ENCODE measurements at regions not wholly inside any gene's neighbourhood (a gene's known extent, or its start where the extent isn't known, plus 50 kb on each side); places are given as distances from the start of the nearest gene placed in this dataset.

- no peak for TF ChIP-seq CTCF (IDR thresholded peaks at IDR 0.05)
- intact Hi-C loops (cut with DNase I, micrococcal nuclease) = no loop called here
- Histone ChIP-seq H3K36me3 (ENCODE audit: low read depth) (no peaks in the 10 kb centered on the region), H3K4me3 (no peak overlapping the region), H3K9me3 (peaks cover 93% of the 10 kb centered on the region), H3K4me1 (ENCODE audit: low read depth) (no peaks in the 10 kb centered on the region)
- no peak for ATAC-seq
- peak in 2 of 3 donors; percentile 26 to 61 for DNase-seq
These were observed 191.7 kb downstream of the GOLGA6L6 start for GRCh38 chr15:20349774-20350498.

GRCh38 chr15:20348900-20349773 lies 192.5 kb downstream of the GOLGA6L6 start:
- ATAC-seq (peak; percentile 3), DNase-seq (peak in 2 of 3 donors; percentile 27 to 61)
- no peaks in the 10 kb centered on the region for H3K4me1 ChIP-seq (ENCODE audit: low read depth)
- TF ChIP-seq CTCF (IDR thresholded peaks at IDR 0.05) = no peak
- intact Hi-C loops (cut with DNase I, micrococcal nuclease) = no loop called here
- peaks cover 93% of the 10 kb centered on the region for H3K9me3 ChIP-seq
- no peaks in the 10 kb centered on the region for H3K36me3 ChIP-seq (ENCODE audit: low read depth)
- H3K4me3 ChIP-seq = no peak overlapping the region

DNA sequence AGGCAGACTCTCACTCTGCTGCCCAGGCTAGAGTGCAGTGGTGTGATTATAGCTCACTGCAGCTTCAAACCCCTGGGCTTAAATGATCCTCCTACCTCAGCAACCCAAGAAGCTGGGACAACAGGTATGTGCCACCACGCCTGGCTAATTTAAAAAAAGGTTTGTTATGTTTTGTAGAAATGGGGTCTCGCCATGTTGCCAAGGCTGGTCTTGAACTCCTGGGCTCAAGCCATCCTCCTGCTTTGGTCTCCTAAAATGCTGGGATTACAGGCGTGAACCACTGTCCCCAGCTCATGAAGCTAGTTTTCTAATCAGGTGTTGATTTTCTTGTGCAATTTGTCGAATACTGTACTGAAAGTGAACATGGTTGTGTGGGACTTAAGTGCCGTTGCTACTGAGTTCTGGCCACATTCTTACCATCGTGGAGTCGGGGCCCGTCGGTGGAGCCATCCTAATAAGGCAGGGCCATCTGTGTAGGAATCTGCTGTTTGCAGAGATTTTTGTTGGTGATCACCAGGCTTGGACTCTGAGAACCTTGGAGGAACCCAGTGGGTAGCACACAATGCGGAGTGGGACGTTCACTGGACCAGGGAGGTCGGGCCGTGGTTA lies 193.2 kb downstream of the GOLGA6L6 start:
- Histone ChIP-seq H3K36me3 (ENCODE audit: low read depth) (no peaks in the 10 kb centered on the region), H3K4me3 (no peak overlapping the region), H3K9me3 (peaks cover 90% of the 10 kb centered on the region), H3K4me1 (ENCODE audit: low read depth) (no peaks in the 10 kb centered on the region)
- intact Hi-C loops (cut with DNase I, micrococcal nuclease) = no loop called here
- DNase-seq = peak in 1 of 3 donors; percentile 21
- no peak for ATAC-seq
- TF ChIP-seq CTCF (IDR thresholded peaks at IDR 0.05) = no peak

- TF ChIP-seq CTCF (IDR thresholded peaks at IDR 0.05) = no peak
- intact Hi-C loops (cut with DNase I, micrococcal nuclease) = no loop called here
- peaks cover 78% of the 10 kb centered on the region for H3K9me3 ChIP-seq
- no peak overlapping the region for H3K4me3 ChIP-seq
- H3K4me1 ChIP-seq (ENCODE audit: low read depth) = no peaks in the 10 kb centered on the region
- ATAC-seq (no peak), DNase-seq (no peak)
- H3K36me3 ChIP-seq (ENCODE audit: low read depth) = no peaks in the 10 kb centered on the region
These were observed 195.4 kb downstream of the GOLGA6L6 start for GRCh38 chr15:20346082-20346805.

DNA sequence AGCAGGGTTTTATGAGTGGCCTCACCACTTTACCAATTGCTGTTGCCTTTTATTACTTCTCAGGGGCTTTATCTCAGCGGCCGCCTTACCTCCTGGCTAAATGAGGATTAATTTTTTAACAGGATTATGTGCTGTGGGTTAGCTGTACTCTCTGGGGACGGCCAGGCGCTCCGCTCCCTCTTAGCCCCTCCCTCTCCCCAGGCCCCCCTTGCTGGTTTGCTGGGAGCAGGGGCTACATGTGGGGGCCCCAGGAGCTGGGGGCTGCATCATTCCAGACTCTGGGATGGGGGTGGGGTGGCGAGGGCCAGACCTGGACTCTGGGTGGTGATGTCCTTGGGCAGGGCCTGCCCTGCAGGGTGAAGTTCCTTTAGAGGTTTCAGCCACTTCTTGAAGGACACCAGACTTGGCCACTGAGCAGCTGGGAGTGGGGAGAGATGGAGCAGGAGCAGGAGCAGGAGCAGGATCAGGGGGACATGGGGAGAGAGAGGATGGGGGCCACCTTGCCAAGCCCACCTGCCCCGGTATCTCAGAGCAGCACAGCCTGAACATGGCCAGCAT lies 196.1 kb downstream of the GOLGA6L6 start:
- peaks cover 79% of the 10 kb centered on the region for H3K9me3 ChIP-seq
- TF ChIP-seq CTCF (IDR thresholded peaks at IDR 0.05) = no peak
- no peak overlapping the region for H3K4me3 ChIP-seq
- DNase-seq = peak in 1 of 3 donors; percentile 17
- H3K4me1 ChIP-seq (ENCODE audit: low read depth) = no peaks in the 10 kb centered on the region
- intact Hi-C loops (cut with DNase I, micrococcal nuclease) = no loop called here
- ATAC-seq = no peak
- no peaks in the 10 kb centered on the region for H3K36me3 ChIP-seq (ENCODE audit: low read depth)
